Stimulated activated effector memory CD8-positive, alpha-beta T cell treated with anti-CD3 and anti-CD28 coated beads, Interleukin-12 subunit alpha, Interleukin-12 subunit beta, amount 100 ng/mL, for 72 hours (primary cell): ENCODE measurements at regions not wholly inside any gene's neighbourhood (a gene's known extent, or its start where the extent isn't known, plus 50 kb on each side); places are given as distances from the start of the nearest gene placed in this dataset.
"Not testable (repeated sequence)": the region's sequence is repeated elsewhere in the genome, so short reads cannot be mapped to it uniquely, and the experiment has no call there.

ENCODE experiments used
- ATAC-seq: fragments of 150-1000 bp; cut with Tn5 transposase; 2 replicates; pipeline ENCODE4 v1.10.0; 2021
- DNase-seq, 2 donors: peaks; one replicate each; pipeline ENCODE4 v3.0.0; 2021 to 2022; ENCODE audit warnings: low spot score in 2 of 2
- H3K27ac Mint-ChIP-seq: one replicate; pipeline ENCODE4 v1.8.0; 2022; ENCODE audit warnings: mild to moderate bottlenecking, mixed read lengths
- H3K36me3 Mint-ChIP-seq: one replicate; pipeline ENCODE4 v1.8.0; 2022; ENCODE audit warnings: mild to moderate bottlenecking, mixed read lengths
- H3K4me1 Mint-ChIP-seq: one replicate; pipeline ENCODE4 v1.8.0; 2022; ENCODE audit warnings: mixed read lengths
- H3K4me3 Mint-ChIP-seq: one replicate; pipeline ENCODE4 v1.8.0; 2022; ENCODE audit warnings: mild to moderate bottlenecking, mixed read lengths
- H3K9me3 Mint-ChIP-seq: one replicate; pipeline ENCODE4 v1.8.0; 2022; ENCODE audit warnings: mixed read lengths

GRCh38 chr11:79522626-79523025, 81.8 kb upstream of the TENM4 start:
- peaks cover 15% of the 10 kb centered on the region for H3K9me3 Mint-ChIP-seq
- no peaks in the 10 kb centered on the region for H3K4me1 Mint-ChIP-seq
- no peaks in the 10 kb centered on the region for H3K36me3 Mint-ChIP-seq
- H3K27ac Mint-ChIP-seq = no peak overlapping the region
- no peak overlapping the region for H3K4me3 Mint-ChIP-seq
- DNase-seq (no peak), ATAC-seq (no peak)

GRCh38 chr11:79520086-79520485, 79.3 kb upstream of the TENM4 start:
- Mint-ChIP-seq H3K4me1 (no peaks in the 10 kb centered on the region), H3K27ac (no peak overlapping the region), H3K36me3 (no peaks in the 10 kb centered on the region), H3K4me3 (no peak overlapping the region), H3K9me3 (peaks cover 23% of the 10 kb centered on the region)
- DNase-seq (no peak), ATAC-seq (no peak)

- Mint-ChIP-seq H3K4me3 (no peak overlapping the region), H3K27ac (no peak overlapping the region), H3K4me1 (no peaks in the 10 kb centered on the region), H3K36me3 (no peaks in the 10 kb centered on the region), H3K9me3 (peaks cover 16% of the 10 kb centered on the region)
- no peak for DNase-seq
- no peak for ATAC-seq
Measured at GRCh38 chr11:79515781-79516180, 75.0 kb upstream of the TENM4 start.

DNA sequence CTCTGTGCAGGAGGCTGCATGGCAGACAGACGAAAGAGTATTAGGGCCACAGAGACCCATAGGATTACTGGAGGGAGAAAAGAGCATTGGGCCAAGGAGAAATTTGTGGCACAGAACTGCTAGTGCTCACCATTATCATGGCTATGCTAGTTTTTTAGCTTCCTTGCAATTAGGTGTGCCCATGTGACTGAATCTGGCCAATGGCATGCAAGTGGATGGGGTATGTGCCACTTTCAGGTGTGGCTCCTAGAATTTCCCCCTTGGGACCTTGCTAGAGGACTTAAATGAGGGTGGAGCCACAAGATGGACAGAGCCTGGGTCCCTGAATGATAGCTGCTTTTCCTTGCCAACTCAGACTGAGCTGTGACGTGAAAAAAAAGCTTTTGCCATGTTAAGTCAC, 73.9 kb upstream of the TENM4 start:
- Mint-ChIP-seq H3K27ac (no peak overlapping the region), H3K36me3 (no peaks in the 10 kb centered on the region), H3K4me1 (no peaks in the 10 kb centered on the region), H3K9me3 (peaks cover 9% of the 10 kb centered on the region), H3K4me3 (no peak overlapping the region)
- ATAC-seq (no peak), DNase-seq (no peak)

- DNase-seq (no peak), ATAC-seq (no peak)
- no peaks in the 10 kb centered on the region for H3K4me1 Mint-ChIP-seq
- H3K27ac Mint-ChIP-seq = no peak overlapping the region
- no peak overlapping the region for H3K4me3 Mint-ChIP-seq
- H3K36me3 Mint-ChIP-seq = no peaks in the 10 kb centered on the region
- H3K9me3 Mint-ChIP-seq = peaks cover 8% of the 10 kb centered on the region
Measured at GRCh38 chr11:79514290-79514689, 73.5 kb upstream of the TENM4 start.

DNA sequence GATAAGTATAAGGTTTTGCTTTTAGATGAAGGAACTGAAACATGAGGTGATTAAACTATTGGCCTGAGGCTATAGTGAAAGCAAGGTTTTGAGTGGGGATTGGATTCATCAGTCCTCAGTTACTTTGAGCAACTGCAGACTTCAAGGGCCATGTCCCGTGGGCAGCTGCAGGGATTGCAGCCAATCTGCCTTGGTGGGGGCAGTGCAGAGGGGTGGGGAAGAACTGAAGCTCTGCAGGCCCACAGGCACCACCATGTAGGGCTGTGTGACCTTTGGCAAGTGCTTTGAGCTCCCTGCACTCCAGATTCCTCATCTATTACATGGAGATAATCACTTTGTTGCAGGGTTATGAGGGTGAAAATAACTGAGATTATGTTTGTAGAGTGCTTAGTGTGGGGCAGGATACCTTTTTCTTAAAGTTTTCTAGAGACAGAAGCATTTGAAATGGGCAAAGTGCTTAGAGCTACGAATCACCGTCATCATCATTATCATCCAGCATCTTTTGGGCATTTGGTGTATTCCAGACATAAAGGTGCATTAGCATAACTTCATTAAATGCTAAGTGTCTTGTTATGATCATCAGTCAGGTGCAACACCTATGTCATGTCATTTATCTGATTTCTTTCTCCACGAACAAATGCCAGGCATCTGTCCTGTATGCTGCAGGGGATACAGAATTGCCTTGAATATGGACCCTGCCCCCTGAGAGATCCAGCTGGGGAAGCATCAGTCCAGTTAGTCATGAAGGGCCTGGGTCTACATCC, 72.1 kb upstream of the TENM4 start:
- H3K4me1 Mint-ChIP-seq = no peaks in the 10 kb centered on the region
- no peak overlapping the region for H3K4me3 Mint-ChIP-seq
- peaks cover 8% of the 10 kb centered on the region for H3K9me3 Mint-ChIP-seq
- DNase-seq = no peak
- H3K36me3 Mint-ChIP-seq = no peaks in the 10 kb centered on the region
- H3K27ac Mint-ChIP-seq = no peak overlapping the region
- ATAC-seq = no peak

- Mint-ChIP-seq H3K9me3 (peaks cover under 1% of the 10 kb centered on the region), H3K27ac (no peak overlapping the region), H3K36me3 (no peaks in the 10 kb centered on the region), H3K4me3 (no peak overlapping the region), H3K4me1 (no peaks in the 10 kb centered on the region)
- no peak for ATAC-seq
- DNase-seq = no peak
Measured at GRCh38 chr11:79510960-79511359, 70.1 kb upstream of the TENM4 start.

DNA sequence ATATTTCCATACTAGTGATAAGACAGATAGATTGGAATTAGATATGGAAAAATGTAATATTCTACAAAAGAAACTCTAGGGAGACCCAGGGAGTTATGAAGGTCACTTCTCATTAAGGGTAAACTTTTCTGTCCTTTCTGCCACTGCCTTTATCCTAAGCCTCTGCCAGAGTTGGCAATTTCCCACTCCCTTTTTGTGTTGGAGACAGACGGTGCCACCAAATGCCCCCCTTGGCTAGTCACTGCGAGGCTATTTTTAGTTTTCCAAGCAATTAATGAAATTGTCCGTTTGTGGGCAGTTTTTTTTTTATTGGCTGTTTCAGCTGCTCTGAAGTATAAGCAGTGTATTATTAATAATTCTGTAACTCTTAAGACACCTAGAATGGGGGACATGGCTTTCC, 67.6 kb upstream of the TENM4 start:
- ATAC-seq = no peak
- Mint-ChIP-seq H3K27ac (no peak overlapping the region), H3K9me3 (peaks cover 2% of the 10 kb centered on the region), H3K36me3 (no peaks in the 10 kb centered on the region), H3K4me1 (no peaks in the 10 kb centered on the region), H3K4me3 (no peak overlapping the region)
- no peak for DNase-seq

- no peak for ATAC-seq
- H3K36me3 Mint-ChIP-seq = no peaks in the 10 kb centered on the region
Measured at GRCh38 chr11:79507706-79508105, 66.9 kb upstream of the TENM4 start.

DNA sequence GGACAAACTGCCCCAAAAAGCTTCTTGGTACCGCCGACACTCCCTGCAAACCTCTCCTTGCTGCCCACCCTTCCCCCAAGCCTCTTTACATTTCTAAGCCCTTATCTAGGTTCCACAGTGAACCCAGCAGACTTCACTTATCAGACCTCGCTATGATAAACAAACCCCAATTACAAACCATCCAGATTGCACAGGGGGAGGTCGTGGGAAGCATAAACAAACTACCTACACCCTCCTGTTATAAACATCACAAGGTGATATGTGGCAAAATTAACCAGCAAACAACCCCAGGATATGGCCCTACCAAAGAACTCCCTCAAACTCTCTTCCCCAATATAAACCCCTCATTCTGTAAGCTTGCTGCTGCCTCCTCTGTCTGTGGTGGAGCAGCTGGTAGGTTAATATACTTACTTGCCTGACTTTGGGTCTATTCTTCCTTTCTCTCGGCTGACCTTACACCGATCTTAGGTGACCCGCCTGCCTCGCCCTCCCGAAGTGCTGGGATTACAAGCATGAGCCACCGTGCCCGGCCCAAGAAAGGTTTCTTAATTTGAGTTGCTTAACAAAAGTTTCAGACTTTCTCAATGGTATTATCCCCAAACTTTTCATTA, 66.0 kb upstream of the TENM4 start:
- H3K4me1 Mint-ChIP-seq = no peaks in the 10 kb centered on the region
- DNase-seq = no peak
- H3K36me3 Mint-ChIP-seq = no peaks in the 10 kb centered on the region
- peaks cover 2% of the 10 kb centered on the region for H3K9me3 Mint-ChIP-seq
- H3K27ac Mint-ChIP-seq = no peak overlapping the region
- no peak for ATAC-seq
- H3K4me3 Mint-ChIP-seq = no peak overlapping the region

More at GRCh38 chr11:79507706-79508105, 66.9 kb upstream of the TENM4 start:
- DNase-seq = no peak
- Mint-ChIP-seq H3K4me3 (no peak overlapping the region), H3K9me3 (peaks cover 2% of the 10 kb centered on the region), H3K4me1 (no peaks in the 10 kb centered on the region), H3K27ac (no peak overlapping the region)

GRCh38 chr11:79506124-79506523, 65.3 kb upstream of the TENM4 start:
- peaks cover 5% of the 10 kb centered on the region for H3K9me3 Mint-ChIP-seq
- no peaks in the 10 kb centered on the region for H3K36me3 Mint-ChIP-seq
- H3K4me1 Mint-ChIP-seq = no peaks in the 10 kb centered on the region
- ATAC-seq = no peak
- no peak overlapping the region for H3K27ac Mint-ChIP-seq
- no peak overlapping the region for H3K4me3 Mint-ChIP-seq
- no peak for DNase-seq

GRCh38 chr11:79503028-79503427, 62.2 kb upstream of the TENM4 start:
- no peak for ATAC-seq
- H3K4me1 Mint-ChIP-seq = no peaks in the 10 kb centered on the region
- no peak overlapping the region for H3K27ac Mint-ChIP-seq
- peaks cover 5% of the 10 kb centered on the region for H3K9me3 Mint-ChIP-seq
- DNase-seq = no peak
- no peaks in the 10 kb centered on the region for H3K36me3 Mint-ChIP-seq
- no peak overlapping the region for H3K4me3 Mint-ChIP-seq

GRCh38 chr11:79501707-79502106, 60.9 kb upstream of the TENM4 start:
- Mint-ChIP-seq H3K4me3 (no peak overlapping the region), H3K36me3 (no peaks in the 10 kb centered on the region), H3K27ac (no peak overlapping the region), H3K9me3 (peaks cover 5% of the 10 kb centered on the region), H3K4me1 (no peaks in the 10 kb centered on the region)
- no peak for ATAC-seq
- DNase-seq = no peak

DNA sequence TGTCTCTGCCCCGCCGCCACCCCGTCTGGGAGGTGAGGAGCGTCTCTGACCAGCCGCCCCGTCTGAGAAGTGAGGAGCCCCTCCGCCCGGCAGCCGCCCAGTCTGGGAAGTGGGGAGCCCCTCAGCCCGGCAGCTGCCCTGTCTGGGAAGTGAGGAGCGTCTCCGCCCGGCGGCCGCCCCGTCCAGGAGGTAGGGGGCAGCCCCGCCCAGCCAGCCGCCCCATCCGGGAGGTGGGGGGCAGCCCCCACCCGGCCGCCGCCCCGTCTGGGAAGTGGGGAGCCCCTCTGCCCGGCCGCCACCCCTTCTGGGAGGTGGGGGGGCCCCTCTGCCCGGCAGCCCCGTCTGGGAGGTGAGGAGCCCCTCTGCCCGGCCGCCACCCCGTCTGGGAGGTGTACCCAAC, 59.1 kb upstream of the TENM4 start:
- not testable (repeated sequence) for H3K27ac Mint-ChIP-seq, H3K36me3 Mint-ChIP-seq, DNase-seq, H3K9me3 Mint-ChIP-seq, ATAC-seq, H3K4me3 Mint-ChIP-seq, H3K4me1 Mint-ChIP-seq

- H3K36me3 Mint-ChIP-seq = no peaks in the 10 kb centered on the region
- H3K9me3 Mint-ChIP-seq = peaks cover 6% of the 10 kb centered on the region
- DNase-seq (no peak), ATAC-seq (no peak)
- H3K4me1 Mint-ChIP-seq = no peaks in the 10 kb centered on the region
- no peak overlapping the region for H3K4me3 Mint-ChIP-seq
- no peak overlapping the region for H3K27ac Mint-ChIP-seq
Measured at GRCh38 chr11:79498667-79499066, 57.8 kb upstream of the TENM4 start.

DNA sequence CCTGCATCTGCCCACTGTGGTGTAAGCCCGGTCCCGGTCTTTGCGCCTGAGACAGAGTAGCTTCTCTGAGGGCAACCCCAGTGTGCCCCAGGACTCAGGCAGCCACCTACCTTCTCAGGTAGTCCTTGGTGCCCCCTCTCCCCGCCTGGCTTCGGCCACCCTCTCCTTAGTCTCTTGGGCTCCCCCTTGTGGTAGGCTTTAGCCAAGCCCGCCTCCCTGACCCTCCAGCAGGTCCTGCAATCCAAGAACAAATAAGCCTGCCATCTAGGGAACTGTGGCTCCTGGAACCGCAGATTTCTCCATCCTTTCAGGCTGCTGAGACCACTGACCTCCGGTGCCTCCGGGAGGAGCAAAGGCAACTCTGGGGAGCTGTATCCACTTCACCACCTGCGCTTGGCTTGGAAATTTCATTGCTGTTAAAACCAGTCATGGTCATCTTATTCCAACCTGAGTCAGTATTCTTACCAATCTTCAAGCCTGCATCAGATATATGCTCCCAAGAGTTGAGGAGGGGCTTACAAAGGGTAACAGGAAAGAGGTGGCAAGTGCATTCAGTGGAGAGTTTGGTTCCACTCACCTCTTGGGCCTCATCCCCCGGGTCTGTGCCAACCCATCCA, 52.8 kb upstream of the TENM4 start:
- no peak overlapping the region for H3K4me3 Mint-ChIP-seq
- ATAC-seq (peak; percentile 40), DNase-seq (peak; percentile 27 to 66)
- H3K9me3 Mint-ChIP-seq = peaks cover 7% of the 10 kb centered on the region
- no peaks in the 10 kb centered on the region for H3K36me3 Mint-ChIP-seq
- H3K4me1 Mint-ChIP-seq = no peaks in the 10 kb centered on the region
- no peak overlapping the region for H3K27ac Mint-ChIP-seq
